Parathyroid adenoma (tissue), 2 donors: ENCODE measurements at regions not wholly inside any gene's neighbourhood (a gene's known extent, or its start where the extent isn't known, plus 50 kb on each side); places are given as distances from the start of the nearest gene placed in this dataset.

Source experiments
- H2AFZ ChIP-seq: fragments of 300-600 bp; sonication (generic); one replicate; pipeline ENCODE4 v1.7.0; 2017; ENCODE audit warnings: antibody characterized with exemption, mild to moderate bottlenecking
- H3K27ac ChIP-seq: fragments of 300-600 bp; sonication (generic); one replicate; pipeline ENCODE4 v1.7.0; 2017
- H3K27me3 ChIP-seq: fragments of 300-600 bp; sonication (generic); one replicate; pipeline ENCODE4 v1.7.0; 2017; ENCODE audit warnings: low read length; ENCODE audit not compliant: control insufficient read depth, insufficient read depth
- H3K36me3 ChIP-seq: fragments of 300-600 bp; sonication (generic); one replicate; pipeline ENCODE4 v1.7.0; 2017; ENCODE audit warnings: low read length; ENCODE audit not compliant: control insufficient read depth, insufficient read depth
- H3K4me1 ChIP-seq: fragments of 300-600 bp; sonication (generic); one replicate; pipeline ENCODE4 v1.7.0; 2017; ENCODE audit warnings: control low read depth
- H3K4me2 ChIP-seq: fragments of 300-600 bp; sonication (generic); one replicate; pipeline ENCODE4 v1.7.0; 2017; ENCODE audit warnings: low read length
- H3K4me3 ChIP-seq: fragments of 300-600 bp; sonication (generic); one replicate; pipeline ENCODE4 v1.7.0; 2017; ENCODE audit warnings: low read depth, low read length
- H3K79me2 ChIP-seq: fragments of 300-600 bp; sonication (generic); one replicate; pipeline ENCODE4 v1.7.0; 2017; ENCODE audit warnings: control low read depth
- H3K9ac ChIP-seq: fragments of 300-600 bp; sonication (generic); one replicate; pipeline ENCODE4 v1.7.0; 2017; ENCODE audit warnings: mild to moderate bottlenecking
- H3K9me3 ChIP-seq: fragments of 300-600 bp; sonication (generic); one replicate; pipeline ENCODE4 v1.7.0; 2017; ENCODE audit warnings: low read length; ENCODE audit not compliant: control insufficient read depth
- TF ChIP-seq, protein P1 (sequence below): fragments of 300-600 bp; sonication (generic); IDR thresholded peaks from one replicate; pipeline ENCODE4 v1.7.0; 2017; ENCODE audit warnings: antibody characterized with exemption, mild to moderate bottlenecking
- donor health status: primary hyperparathyroidism.

GRCh38 chr20:52483382-52483781 is 291.8 kb upstream of the ZFP64 start:
- Histone ChIP-seq H3K27ac (no peak overlapping the region), H3K4me3 (no peak overlapping the region), H3K27me3 (no peaks in the 10 kb centered on the region), H3K79me2 (no peaks in the 10 kb centered on the region), H3K4me2 (no peak overlapping the region), H3K9ac (no peak overlapping the region), H3K4me1 (no peaks in the 10 kb centered on the region), H3K9me3 (no peaks in the 10 kb centered on the region), H3K36me3 (no peaks in the 10 kb centered on the region), H2AFZ (no peak overlapping the region)
- TF ChIP-seq, protein P1, sequence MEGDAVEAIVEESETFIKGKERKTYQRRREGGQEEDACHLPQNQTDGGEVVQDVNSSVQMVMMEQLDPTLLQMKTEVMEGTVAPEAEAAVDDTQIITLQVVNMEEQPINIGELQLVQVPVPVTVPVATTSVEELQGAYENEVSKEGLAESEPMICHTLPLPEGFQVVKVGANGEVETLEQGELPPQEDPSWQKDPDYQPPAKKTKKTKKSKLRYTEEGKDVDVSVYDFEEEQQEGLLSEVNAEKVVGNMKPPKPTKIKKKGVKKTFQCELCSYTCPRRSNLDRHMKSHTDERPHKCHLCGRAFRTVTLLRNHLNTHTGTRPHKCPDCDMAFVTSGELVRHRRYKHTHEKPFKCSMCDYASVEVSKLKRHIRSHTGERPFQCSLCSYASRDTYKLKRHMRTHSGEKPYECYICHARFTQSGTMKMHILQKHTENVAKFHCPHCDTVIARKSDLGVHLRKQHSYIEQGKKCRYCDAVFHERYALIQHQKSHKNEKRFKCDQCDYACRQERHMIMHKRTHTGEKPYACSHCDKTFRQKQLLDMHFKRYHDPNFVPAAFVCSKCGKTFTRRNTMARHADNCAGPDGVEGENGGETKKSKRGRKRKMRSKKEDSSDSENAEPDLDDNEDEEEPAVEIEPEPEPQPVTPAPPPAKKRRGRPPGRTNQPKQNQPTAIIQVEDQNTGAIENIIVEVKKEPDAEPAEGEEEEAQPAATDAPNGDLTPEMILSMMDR = no peak

- Histone ChIP-seq H3K4me1 (no peaks in the 10 kb centered on the region), H2AFZ (no peak overlapping the region), H3K27ac (no peak overlapping the region), H3K4me2 (no peak overlapping the region), H3K4me3 (no peak overlapping the region), H3K79me2 (no peaks in the 10 kb centered on the region), H3K27me3 (no peaks in the 10 kb centered on the region), H3K36me3 (no peaks in the 10 kb centered on the region), H3K9ac (no peak overlapping the region), H3K9me3 (no peaks in the 10 kb centered on the region)
- TF ChIP-seq, protein P1 = no peak
Observed at GRCh38 chr20:52482044-52482443, 290.5 kb upstream of the ZFP64 start.

GRCh38 chr20:52481443-52481842 is 289.9 kb upstream of the ZFP64 start:
- no peaks in the 10 kb centered on the region for H3K79me2 ChIP-seq
- H3K27ac ChIP-seq = no peak overlapping the region
- H3K4me3 ChIP-seq = no peak overlapping the region
- TF ChIP-seq, protein P1 = no peak
- H3K9ac ChIP-seq = no peak overlapping the region
- H3K27me3 ChIP-seq = no peaks in the 10 kb centered on the region
- H3K36me3 ChIP-seq = no peaks in the 10 kb centered on the region
- H3K9me3 ChIP-seq = no peaks in the 10 kb centered on the region
- H2AFZ ChIP-seq = no peak overlapping the region
- H3K4me2 ChIP-seq = no peak overlapping the region
- no peaks in the 10 kb centered on the region for H3K4me1 ChIP-seq

GRCh38 chr20:52476074-52476750 is 284.6 kb upstream of the ZFP64 start:
- H3K4me3 ChIP-seq = no peak overlapping the region
- H3K4me2 ChIP-seq = no peak overlapping the region
- H3K79me2 ChIP-seq = no peaks in the 10 kb centered on the region
- H3K4me1 ChIP-seq = no peaks in the 10 kb centered on the region
- H3K9ac ChIP-seq = no peak overlapping the region
- no peaks in the 10 kb centered on the region for H3K36me3 ChIP-seq
- H3K27me3 ChIP-seq = no peaks in the 10 kb centered on the region
- no peak overlapping the region for H3K27ac ChIP-seq
- TF ChIP-seq, protein P1 = no peak
- H3K9me3 ChIP-seq = no peaks in the 10 kb centered on the region
- H2AFZ ChIP-seq = no peak overlapping the region

- no peaks in the 10 kb centered on the region for H3K4me1 ChIP-seq
- TF ChIP-seq, protein P1 = no peak
- H3K9me3 ChIP-seq = no peaks in the 10 kb centered on the region
- no peaks in the 10 kb centered on the region for H3K27me3 ChIP-seq
- H2AFZ ChIP-seq = no peak overlapping the region
- H3K79me2 ChIP-seq = no peaks in the 10 kb centered on the region
- no peak overlapping the region for H3K4me2 ChIP-seq
- no peak overlapping the region for H3K4me3 ChIP-seq
- H3K27ac ChIP-seq = no peak overlapping the region
- H3K9ac ChIP-seq = no peak overlapping the region
- H3K36me3 ChIP-seq = no peaks in the 10 kb centered on the region
Observed at GRCh38 chr20:52473186-52473585, 281.6 kb upstream of the ZFP64 start.
